ENCODE measurements at regions not wholly inside any gene's neighbourhood (a gene's known extent, or its start where the extent isn't known, plus 50 kb on each side); places are given as distances from the start of the nearest gene placed in this dataset.

GRCh38 chr16:35450648-35451047, 1991.2 kb downstream of the TP53TG3F start:
- Histone ChIP-seq H3K27ac (no peak overlapping the region), H3K36me3 (no peaks in the 10 kb centered on the region), H3K27me3 (no peaks in the 10 kb centered on the region), H3K4me3 (no peak overlapping the region), H3K9me3 (no peaks in the 10 kb centered on the region), H3K4me1 (no peaks in the 10 kb centered on the region)
- TF ChIP-seq CTCF (IDR thresholded peaks at IDR 0.05): no peak
- intact Hi-C loops (cut with DNase I): no loop called here
- no peak for DNase-seq (ENCODE audit: low spot score in 2 of 2)

GRCh38 chr16:35452471-35452870, 1993.1 kb downstream of the TP53TG3F start:
- Histone ChIP-seq H3K27ac (no peak overlapping the region), H3K4me3 (no peak overlapping the region), H3K9me3 (no peaks in the 10 kb centered on the region), H3K4me1 (no peaks in the 10 kb centered on the region), H3K36me3 (no peaks in the 10 kb centered on the region), H3K27me3 (no peaks in the 10 kb centered on the region)
- intact Hi-C loops (cut with DNase I): no loop called here
- no peak for DNase-seq (ENCODE audit: low spot score in 2 of 2)
- no peak for TF ChIP-seq CTCF (IDR thresholded peaks at IDR 0.05)

- no peak for DNase-seq (ENCODE audit: low spot score in 2 of 2)
- no peak for TF ChIP-seq CTCF (IDR thresholded peaks at IDR 0.05)
- Histone ChIP-seq H3K4me1 (no peaks in the 10 kb centered on the region), H3K4me3 (no peak overlapping the region), H3K27me3 (no peaks in the 10 kb centered on the region), H3K27ac (no peak overlapping the region), H3K9me3 (no peaks in the 10 kb centered on the region), H3K36me3 (no peaks in the 10 kb centered on the region)
- intact Hi-C loops (cut with DNase I): no loop called here
Measured at GRCh38 chr16:35463358-35463757, 2003.9 kb downstream of the TP53TG3F start.

GRCh38 chr16:35480361-35480760, 2020.9 kb downstream of the TP53TG3F start:
- intact Hi-C loops (cut with DNase I): no loop called here
- no peaks in the 10 kb centered on the region for H3K9me3 ChIP-seq
- H3K4me3 ChIP-seq: no peak overlapping the region
- no peak for TF ChIP-seq CTCF (IDR thresholded peaks at IDR 0.05)
- no peak overlapping the region for H3K27ac ChIP-seq
- H3K4me1 ChIP-seq: no peaks in the 10 kb centered on the region
- H3K27me3 ChIP-seq: no peaks in the 10 kb centered on the region
- DNase-seq (ENCODE audit: low spot score in 2 of 2): no peak
- no peaks in the 10 kb centered on the region for H3K36me3 ChIP-seq

- H3K9me3 ChIP-seq: peaks cover 0 to 3% of the 10 kb centered on the region in 2 donors
- H3K27me3 ChIP-seq: no peaks in the 10 kb centered on the region
- no peak overlapping the region for H3K4me3 ChIP-seq
- no peaks in the 10 kb centered on the region for H3K4me1 ChIP-seq
- TF ChIP-seq CTCF (IDR thresholded peaks at IDR 0.05): no peak
- DNase-seq (ENCODE audit: low spot score in 2 of 2): no peak
- H3K27ac ChIP-seq: no peak overlapping the region
- intact Hi-C loops (cut with DNase I): no loop called here
- no peaks in the 10 kb centered on the region for H3K36me3 ChIP-seq
Measured at GRCh38 chr16:35480988-35481387, 2021.6 kb downstream of the TP53TG3F start.

- Histone ChIP-seq H3K36me3 (no peaks in the 10 kb centered on the region), H3K27me3 (no peaks in the 10 kb centered on the region), H3K27ac (no peak overlapping the region), H3K4me1 (no peaks in the 10 kb centered on the region), H3K9me3 (peaks cover 0 to 3% of the 10 kb centered on the region in 2 donors), H3K4me3 (no peak overlapping the region)
- intact Hi-C loops (cut with DNase I): no loop called here
- no peak for TF ChIP-seq CTCF (IDR thresholded peaks at IDR 0.05)
- DNase-seq (ENCODE audit: low spot score in 2 of 2): no peak
Measured at GRCh38 chr16:35485915-35486314, 2026.5 kb downstream of the TP53TG3F start.
